GM13976 (cell line): ENCODE measurements at regions not wholly inside any gene's neighbourhood (a gene's known extent, or its start where the extent isn't known, plus 50 kb on each side); places are given as distances from the start of the nearest gene placed in this dataset.

ENCODE experiments used
- DNase-seq: peaks from one replicate; pipeline ENCODE4 v3.0.0; 2012; ENCODE audit warnings: low spot score
- CTCF ChIP-seq: IDR thresholded peaks from 2 replicates; pipeline ENCODE4 v1.5.1; 2012; ENCODE audit warnings: borderline replicate concordance, mild to moderate bottlenecking; ENCODE audit not compliant: insufficient read depth; ENCODE audit errors: extremely low read depth, missing control alignments, control extremely low read depth
- in situ Hi-C: fragments of 300-500 bp; cut with MboI; formaldehyde crosslinking; loops from one replicate; pipeline ENCODE4 v1.12.0; 2022; ENCODE audit warnings: low sequenced_read_pairs, mixed read lengths, inconsistent platforms; ENCODE audit not compliant: unreplicated experiment

DNA sequence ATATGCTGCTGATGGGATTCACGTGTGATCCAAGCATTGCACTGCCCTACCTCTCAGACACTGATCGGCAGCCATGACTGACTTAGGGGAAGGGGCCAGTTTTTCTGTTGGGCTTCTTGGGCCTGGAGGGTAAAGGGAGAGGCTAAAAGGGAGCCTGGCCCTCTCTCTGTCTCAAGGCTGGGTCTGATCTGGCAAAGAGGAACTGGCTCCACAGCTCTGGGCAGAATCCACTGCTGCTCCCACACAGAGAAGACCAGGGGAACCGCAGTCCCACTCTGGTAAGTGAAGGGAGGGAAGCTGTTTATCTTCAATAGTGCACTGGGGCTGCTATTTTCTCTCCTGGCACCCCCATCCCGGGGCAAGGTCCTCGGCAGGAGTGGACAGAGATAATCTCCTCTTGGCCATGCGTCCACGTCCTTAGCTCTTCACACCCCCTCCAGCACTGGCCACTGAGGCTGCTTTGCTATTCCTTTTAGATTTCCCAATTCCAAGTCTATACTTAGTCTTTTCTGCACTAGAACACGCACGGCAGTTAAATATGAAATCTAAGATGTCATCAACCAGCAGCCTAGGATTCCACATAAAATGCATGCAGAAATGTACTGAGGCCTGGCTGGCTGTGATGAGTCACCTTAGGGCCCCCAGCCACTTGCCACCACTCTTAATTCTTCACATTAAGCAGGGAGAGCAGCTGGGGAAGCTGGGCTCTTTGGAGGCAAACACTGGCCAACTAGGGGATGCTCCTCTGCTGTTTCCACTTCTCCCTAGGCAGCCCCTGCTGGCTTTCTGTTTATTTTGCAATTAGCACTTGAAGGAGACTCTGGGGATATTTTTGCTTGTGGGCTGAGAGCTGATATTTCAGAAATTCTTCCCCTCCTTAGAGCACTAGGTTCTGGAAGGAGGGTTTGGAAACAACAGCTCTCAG, 87.8 kb upstream of the ARMC2 start:
- TF ChIP-seq CTCF = no peak
- in situ Hi-C loops = no loop called here
- DNase-seq = no peak

DNA sequence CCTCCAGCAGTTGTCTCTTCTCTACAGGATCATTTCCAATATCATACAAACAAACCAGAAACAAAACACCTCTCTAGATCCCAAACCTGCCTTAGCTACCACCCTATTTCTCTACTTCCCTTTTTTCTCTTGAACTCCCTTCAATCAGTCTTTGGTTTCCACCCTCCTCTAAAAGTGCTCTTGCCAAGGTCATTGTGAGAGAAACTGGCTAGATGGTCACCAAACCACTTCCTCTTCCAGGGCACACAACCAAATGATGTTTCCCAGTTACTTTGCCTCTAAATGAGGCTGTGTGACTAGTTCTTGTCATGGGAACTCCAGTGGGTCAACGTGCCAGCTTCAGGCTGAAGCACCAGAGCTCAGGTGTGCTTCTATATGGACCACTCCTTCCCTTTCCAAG, 85.8 kb upstream of the ARMC2 start:
- DNase-seq = no peak
- in situ Hi-C loops = no loop called here
- TF ChIP-seq CTCF = no peak

DNA sequence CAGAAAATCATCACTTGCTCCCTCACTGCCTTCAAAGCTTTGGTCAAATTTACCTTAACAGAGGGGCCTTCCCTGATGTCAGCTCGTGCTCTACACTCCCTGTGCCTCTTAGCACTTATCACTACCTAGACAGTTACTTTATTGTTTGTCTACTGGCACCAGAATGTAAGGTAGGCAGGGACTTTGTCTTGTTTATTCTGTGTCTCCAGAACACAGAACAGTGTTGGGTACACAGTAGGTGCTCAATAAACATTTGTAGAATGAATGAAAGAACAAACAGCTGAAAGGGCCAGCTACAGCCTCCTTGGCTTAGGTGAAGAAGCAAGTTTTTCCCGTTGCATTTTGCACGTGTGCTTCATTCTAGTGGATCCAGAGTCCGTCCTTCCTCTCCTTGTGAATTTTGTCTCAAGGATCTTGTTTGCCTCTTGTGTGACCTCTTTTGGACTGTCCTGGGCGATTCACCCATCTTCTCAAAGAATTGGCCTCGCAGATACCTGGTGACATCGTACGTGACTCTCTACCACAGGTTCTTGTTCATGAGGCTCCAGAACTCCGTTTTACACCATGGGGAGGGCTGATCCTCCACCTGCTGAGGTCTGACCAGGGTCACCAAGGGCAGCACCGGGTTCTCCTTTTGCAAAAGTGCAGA, 84.2 kb upstream of the ARMC2 start:
- no peak for DNase-seq
- no peak for TF ChIP-seq CTCF
- in situ Hi-C loops = no loop called here

DNA sequence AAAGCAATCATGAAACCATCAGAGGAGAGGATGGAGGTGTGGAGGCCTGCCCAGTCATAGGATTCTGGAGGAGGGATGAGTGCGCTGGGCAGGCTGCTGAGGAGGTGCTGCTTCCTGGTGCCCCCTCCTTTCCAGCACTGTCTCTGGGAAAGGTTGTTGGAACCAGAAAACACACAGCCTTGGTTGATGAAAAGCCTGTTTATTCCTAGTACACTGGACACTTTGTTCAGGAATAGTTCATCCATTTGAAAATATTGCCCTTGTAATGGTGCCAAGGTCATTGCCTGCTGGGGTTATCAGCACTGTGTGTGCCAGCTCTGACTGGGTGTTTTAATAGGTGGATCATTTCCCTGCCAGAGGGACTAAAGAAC, 83.7 kb upstream of the ARMC2 start:
- DNase-seq = no peak
- TF ChIP-seq CTCF = no peak
- in situ Hi-C loops = no loop called here

GRCh38 chr6:108765495-108765894, 82.7 kb upstream of the ARMC2 start:
- no peak for DNase-seq
- TF ChIP-seq CTCF = no peak
- in situ Hi-C loops = no loop called here

DNA sequence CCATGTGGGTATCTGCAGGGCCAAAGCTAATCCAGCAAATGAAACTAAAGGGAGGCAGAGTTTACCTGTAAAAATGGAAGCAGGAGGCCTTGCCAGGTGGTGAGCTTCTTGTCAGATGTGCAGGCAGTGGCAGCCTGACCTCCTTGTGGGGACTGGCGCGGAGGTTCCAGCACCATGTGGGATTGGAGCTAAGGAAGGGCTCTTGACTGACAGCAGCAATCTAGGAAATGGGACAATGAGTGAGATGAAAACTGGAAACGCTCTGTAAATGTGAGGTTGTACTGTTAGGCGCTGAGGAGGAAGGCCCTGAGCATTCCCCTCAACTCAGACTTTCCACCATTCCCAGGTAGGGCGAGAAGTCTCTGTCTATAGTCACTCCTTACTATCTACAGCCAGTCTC, 81.8 kb upstream of the ARMC2 start:
- in situ Hi-C loops = no loop called here
- TF ChIP-seq CTCF = no peak
- no peak for DNase-seq
